H9 (cell line): ENCODE measurements at regions not wholly inside any gene's neighbourhood (a gene's known extent, or its start where the extent isn't known, plus 50 kb on each side); places are given as distances from the start of the nearest gene placed in this dataset.

Experiments used
- DNase-seq: peaks from one replicate; pipeline ENCODE4 v3.0.0-alpha.2; 2017
- H2AFZ ChIP-seq: one replicate; pipeline ENCODE4 v1.6.1; 2013; ENCODE audit warnings: mild to moderate bottlenecking, low read length, control low read depth, moderate library complexity
- H2AK5ac ChIP-seq: 2 replicates; pipeline ENCODE4 v1.6.1; 2013; ENCODE audit warnings: low read length, control low read depth, mixed read lengths; ENCODE audit not compliant: insufficient read length
- H2BK120ac ChIP-seq: one replicate; pipeline ENCODE4 v1.6.1; 2013; ENCODE audit warnings: low read depth, mild to moderate bottlenecking, low read length, control low read depth, inconsistent platforms; ENCODE audit not compliant: poor library complexity, severe bottlenecking
- H2BK12ac ChIP-seq: 2 replicates; pipeline ENCODE4 v1.6.1; 2013; ENCODE audit warnings: low read length, control low read depth, mixed read lengths, low read depth; ENCODE audit not compliant: insufficient read length
- H2BK15ac ChIP-seq: 2 replicates; pipeline ENCODE4 v1.6.1; 2013; ENCODE audit warnings: low read depth, low read length, control low read depth
- H2BK20ac ChIP-seq: one replicate; pipeline ENCODE4 v1.6.1; 2013; ENCODE audit warnings: low read depth, mild to moderate bottlenecking, low read length, control low read depth, inconsistent platforms; ENCODE audit not compliant: poor library complexity, severe bottlenecking
- H2BK5ac ChIP-seq: 2 replicates; pipeline ENCODE4 v1.6.1; 2013; ENCODE audit warnings: low read length, control low read depth, mixed read lengths; ENCODE audit not compliant: insufficient read length
- H3K14ac ChIP-seq: 2 replicates; pipeline ENCODE4 v1.6.1; 2013; ENCODE audit warnings: low read length, control low read depth; ENCODE audit not compliant: insufficient read depth
- H3K18ac ChIP-seq: 2 replicates; pipeline ENCODE4 v1.6.1; 2013; ENCODE audit warnings: low read depth, mild to moderate bottlenecking, mixed read lengths, low read length, control low read depth; ENCODE audit not compliant: insufficient read length
- H3K23ac ChIP-seq: 2 replicates; pipeline ENCODE4 v1.6.1; 2013; ENCODE audit warnings: low read length, control low read depth, mixed read lengths, low read depth; ENCODE audit not compliant: insufficient read length
- H3K23me2 ChIP-seq: 2 replicates; pipeline ENCODE4 v1.6.1; 2013; ENCODE audit warnings: low read depth, mild to moderate bottlenecking, mixed read lengths, low read length, control low read depth; ENCODE audit not compliant: insufficient read length, poor library complexity, severe bottlenecking
- H3K27ac ChIP-seq: 2 replicates; pipeline ENCODE4 v1.5.1; 2013; ENCODE audit warnings: low read length, control low read depth, mixed read lengths, low read depth; ENCODE audit not compliant: insufficient read length
- H3K27me3 ChIP-seq: 2 replicates; pipeline ENCODE4 v1.6.1; 2013; ENCODE audit warnings: low read length, control low read depth, inconsistent platforms; ENCODE audit not compliant: insufficient read depth
- H3K4ac ChIP-seq: 2 replicates; pipeline ENCODE4 v1.6.1; 2013; ENCODE audit warnings: low read depth, mild to moderate bottlenecking, control low read depth, inconsistent platforms, low read length, moderate library complexity
- H3K4me1 ChIP-seq: 2 replicates; pipeline ENCODE4 v1.6.1; 2013; ENCODE audit warnings: low read length, control low read depth, inconsistent platforms; ENCODE audit not compliant: insufficient read depth
- H3K4me2 ChIP-seq: 2 replicates; pipeline ENCODE4 v1.6.1; 2013; ENCODE audit warnings: low read length, control low read depth, mixed read lengths; ENCODE audit not compliant: insufficient read length, insufficient read depth
- H3K56ac ChIP-seq: 2 replicates; pipeline ENCODE4 v1.6.1; 2013; ENCODE audit warnings: low read depth, mild to moderate bottlenecking, mixed read lengths, low read length, control low read depth; ENCODE audit not compliant: insufficient read length
- H3K79me1 ChIP-seq: 2 replicates; pipeline ENCODE4 v1.6.1; 2013; ENCODE audit warnings: low read depth, mild to moderate bottlenecking, moderate library complexity, low read length, control low read depth, inconsistent platforms; ENCODE audit not compliant: insufficient read depth, poor library complexity, severe bottlenecking
- H3K79me2 ChIP-seq: 2 replicates; pipeline ENCODE4 v1.6.1; 2013; ENCODE audit warnings: low read length, control low read depth, inconsistent platforms; ENCODE audit not compliant: insufficient read depth
- H3K9ac ChIP-seq: 2 replicates; pipeline ENCODE4 v1.6.1; 2013; ENCODE audit warnings: low read length, control low read depth, mixed read lengths; ENCODE audit not compliant: insufficient read length; ENCODE audit errors: extremely low read depth
- H3K9me3 ChIP-seq: one replicate; pipeline ENCODE4 v1.6.1; 2013; ENCODE audit warnings: low read depth, low read length, inconsistent platforms; ENCODE audit not compliant: control insufficient read depth
- H3T11ph ChIP-seq: one replicate; pipeline ENCODE4 v1.6.1; 2013; ENCODE audit warnings: mild to moderate bottlenecking, low read length, control low read depth, inconsistent platforms
- H4K20me1 ChIP-seq: one replicate; pipeline ENCODE4 v1.6.1; 2013; ENCODE audit not compliant: control insufficient read depth, insufficient read length, insufficient read depth
- H4K5ac ChIP-seq: 2 replicates; pipeline ENCODE4 v1.6.1; 2013; ENCODE audit warnings: low read depth, mild to moderate bottlenecking, mixed read lengths, low read length, control low read depth; ENCODE audit not compliant: insufficient read length
- H4K8ac ChIP-seq: replicated peaks from 2 replicates; pipeline ENCODE4 v1.6.1; 2013; ENCODE audit warnings: low read length, control low read depth, mixed read lengths, low read depth; ENCODE audit not compliant: insufficient read length
- H4K91ac ChIP-seq: 2 replicates; pipeline ENCODE4 v1.6.1; 2013; ENCODE audit warnings: low read depth, mild to moderate bottlenecking, moderate library complexity, mixed read lengths, low read length, control low read depth; ENCODE audit not compliant: insufficient read length
- H3K27ac Mint-ChIP-seq, 3 experiments: 2 replicates in 2 of 3; 3 replicates in 1 of 3; pipeline ENCODE4 v1.8.0; 2020 to 2021; ENCODE audit warnings: mixed read lengths in 3 of 3, mild to moderate bottlenecking in 1 of 3, moderate library complexity in 1 of 3
- H3K27me3 Mint-ChIP-seq: 2 replicates; pipeline ENCODE4 v1.8.0; 2021; ENCODE audit warnings: low read depth, mild to moderate bottlenecking, moderate library complexity, mixed read lengths
- H3K36me3 Mint-ChIP-seq, 3 experiments: 2 replicates in 2 of 3; 3 replicates in 1 of 3; pipeline ENCODE4 v1.8.0; 2020 to 2021; ENCODE audit warnings: low read depth in 3 of 3, mixed read lengths in 3 of 3; ENCODE audit not compliant: insufficient read depth in 1 of 3
- H3K4me1 Mint-ChIP-seq, 2 experiments: 2 replicates each; pipeline ENCODE4 v1.8.0; 2020; ENCODE audit warnings: mixed read lengths in 2 of 2
- H3K4me3 Mint-ChIP-seq, 2 experiments: 2 replicates in 1 of 2; 3 replicates in 1 of 2; pipeline ENCODE4 v1.8.0; 2020 to 2021; ENCODE audit warnings: mild to moderate bottlenecking in 2 of 2, mixed read lengths in 2 of 2, moderate library complexity in 1 of 2
- H3K9me3 Mint-ChIP-seq, 2 experiments: 2 replicates in 1 of 2; 3 replicates in 1 of 2; pipeline ENCODE4 v1.8.0; 2020; ENCODE audit warnings: mild to moderate bottlenecking in 2 of 2, mixed read lengths in 2 of 2, moderate library complexity in 1 of 2
- CTCF ChIP-seq: fragments of 200-600 bp; sonication (generic); conservative IDR thresholded peaks from 3 replicates; pipeline ENCODE4 v1.8.0; 2021; ENCODE audit warnings: antibody characterized with exemption, mild to moderate bottlenecking
- WGBS: extraction: QIAGEN DNeasy Blood & Tissue Kit; methylation state at CpG from one replicate; pipeline ENCODE4 v1.1.7; 2013; ENCODE audit warnings: missing lambda C conversion rate, low lambda C conversion rate, mixed read lengths; ENCODE audit not compliant: insufficient read length; ENCODE audit errors: extremely low coverage; 5-methylcytosine and 5-hydroxymethylcytosine counted together

- no peak overlapping the region for H4K8ac ChIP-seq
- no peak overlapping the region for H3K9ac ChIP-seq
- H4K91ac ChIP-seq: no peak overlapping the region
- no peak overlapping the region for H3K18ac ChIP-seq
- no CpG with 5 or more reads among the region's 2 CpGs for WGBS
- Mint-ChIP-seq H3K4me1 (peaks cover 19 to 46% of the 10 kb centered on the region in 2 experiments), H3K4me3 (no peak overlapping the region), H3K9me3 (peaks cover 4% of the 10 kb centered on the region in 2 experiments; a peak in 3 of 5 replicates), H3K27me3 (peaks cover 70% of the 10 kb centered on the region), H3K36me3 (peaks cover 0 to 8% (median 0%) of the 10 kb centered on the region in 3 experiments; a peak in 2 of 7 replicates), H3K27ac (no peak overlapping the region)
- no peak overlapping the region for H2BK12ac ChIP-seq
- H3K56ac ChIP-seq: no peak overlapping the region
- no peak overlapping the region for H4K5ac ChIP-seq
- H2BK5ac ChIP-seq: no peak overlapping the region
- no peak overlapping the region for H2BK120ac ChIP-seq
- no peak overlapping the region for H2AK5ac ChIP-seq
- H4K20me1 ChIP-seq: no peaks in the 10 kb centered on the region
- no peak overlapping the region for H3K14ac ChIP-seq
- H3K79me2 ChIP-seq: no peaks in the 10 kb centered on the region
- no peak for DNase-seq
- no peaks in the 10 kb centered on the region; the same call in 1 of the 2 replicates for H3K27me3 ChIP-seq
- no peaks in the 10 kb centered on the region for H3K9me3 ChIP-seq
- no peak overlapping the region for H3K27ac ChIP-seq
- no peaks in the 10 kb centered on the region for H3K79me1 ChIP-seq
- H2AFZ ChIP-seq: no peak overlapping the region
- no peak overlapping the region for H3K23ac ChIP-seq
- no peaks in the 10 kb centered on the region for H3K23me2 ChIP-seq
- H3K4ac ChIP-seq: no peak overlapping the region
- no peak overlapping the region for H2BK20ac ChIP-seq
- H3K4me1 ChIP-seq: no peaks in the 10 kb centered on the region
- H3K4me2 ChIP-seq: no peak overlapping the region
- H2BK15ac ChIP-seq: no peak overlapping the region
- no peak for TF ChIP-seq CTCF
- no peak overlapping the region for H3T11ph ChIP-seq
Measured at GRCh38 chr17:36844013-36844412, 93.3 kb upstream of the LHX1 start.
